ENCODE measurements at regions not wholly inside any gene's neighbourhood (a gene's known extent, or its start where the extent isn't known, plus 50 kb on each side); places are given as distances from the start of the nearest gene placed in this dataset.

GRCh38 chr20:62536871-62537401, 61.1 kb upstream of the GATA5 start:
- no peak overlapping the region for H3K4me3 ChIP-seq (ENCODE audit: low read depth, poor library complexity, severe bottlenecking)
- DNase-seq (ENCODE audit: low spot score in 2 of 2) = no peak
- intact Hi-C loops (cut with DNase I; ENCODE audit: low total_unique reads) = no loop called here
- 72 to 74% methylated on average over 12 to 16 of the region's 16 CpGs for WGBS, 2 donors
- TF ChIP-seq, protein P1, sequence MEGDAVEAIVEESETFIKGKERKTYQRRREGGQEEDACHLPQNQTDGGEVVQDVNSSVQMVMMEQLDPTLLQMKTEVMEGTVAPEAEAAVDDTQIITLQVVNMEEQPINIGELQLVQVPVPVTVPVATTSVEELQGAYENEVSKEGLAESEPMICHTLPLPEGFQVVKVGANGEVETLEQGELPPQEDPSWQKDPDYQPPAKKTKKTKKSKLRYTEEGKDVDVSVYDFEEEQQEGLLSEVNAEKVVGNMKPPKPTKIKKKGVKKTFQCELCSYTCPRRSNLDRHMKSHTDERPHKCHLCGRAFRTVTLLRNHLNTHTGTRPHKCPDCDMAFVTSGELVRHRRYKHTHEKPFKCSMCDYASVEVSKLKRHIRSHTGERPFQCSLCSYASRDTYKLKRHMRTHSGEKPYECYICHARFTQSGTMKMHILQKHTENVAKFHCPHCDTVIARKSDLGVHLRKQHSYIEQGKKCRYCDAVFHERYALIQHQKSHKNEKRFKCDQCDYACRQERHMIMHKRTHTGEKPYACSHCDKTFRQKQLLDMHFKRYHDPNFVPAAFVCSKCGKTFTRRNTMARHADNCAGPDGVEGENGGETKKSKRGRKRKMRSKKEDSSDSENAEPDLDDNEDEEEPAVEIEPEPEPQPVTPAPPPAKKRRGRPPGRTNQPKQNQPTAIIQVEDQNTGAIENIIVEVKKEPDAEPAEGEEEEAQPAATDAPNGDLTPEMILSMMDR (IDR thresholded peaks at IDR 0.05) = no peak
- TF ChIP-seq POLR2A (IDR thresholded peaks at IDR 0.05) = no peak

- TF ChIP-seq POLR2A (IDR thresholded peaks at IDR 0.05) = no peak
- TF ChIP-seq, protein P1 (IDR thresholded peaks at IDR 0.05) = no peak
- intact Hi-C loops (cut with DNase I; ENCODE audit: low total_unique reads) = no loop called here
- no peak overlapping the region for H3K4me3 ChIP-seq (ENCODE audit: low read depth, poor library complexity, severe bottlenecking)
- WGBS, 2 donors = 84 to 91% methylated on average over 19 to 28 of the region's 28 CpGs
- DNase-seq (ENCODE audit: low spot score in 2 of 2) = no peak
Observed at GRCh38 chr20:62537649-62538292, 62.0 kb upstream of the GATA5 start.

- intact Hi-C loops (cut with DNase I; ENCODE audit: low total_unique reads) = no loop called here
- no peak for DNase-seq (ENCODE audit: low spot score in 2 of 2)
- H3K4me3 ChIP-seq (ENCODE audit: low read depth, poor library complexity, severe bottlenecking) = no peak overlapping the region
- WGBS, 2 donors = 22 to 33% methylated on average over 16 to 18 of the region's 25 CpGs
- TF ChIP-seq POLR2A (IDR thresholded peaks at IDR 0.05) = no peak
- TF ChIP-seq, protein P1 (IDR thresholded peaks at IDR 0.05) = no peak
Observed at GRCh38 chr20:62539198-62540045, 63.6 kb upstream of the GATA5 start.

- TF ChIP-seq POLR2A (IDR thresholded peaks at IDR 0.05) = no peak
- TF ChIP-seq, protein P1 (IDR thresholded peaks at IDR 0.05) = no peak
- DNase-seq (ENCODE audit: low spot score in 2 of 2) = no peak
- intact Hi-C loops (cut with DNase I; ENCODE audit: low total_unique reads) = no loop called here
- no peak overlapping the region for H3K4me3 ChIP-seq (ENCODE audit: low read depth, poor library complexity, severe bottlenecking)
- 83 to 89% methylated on average over 10 to 14 of the region's 14 CpGs for WGBS, 2 donors
Observed at GRCh38 chr20:62540504-62540903, 64.7 kb upstream of the GATA5 start.

DNA sequence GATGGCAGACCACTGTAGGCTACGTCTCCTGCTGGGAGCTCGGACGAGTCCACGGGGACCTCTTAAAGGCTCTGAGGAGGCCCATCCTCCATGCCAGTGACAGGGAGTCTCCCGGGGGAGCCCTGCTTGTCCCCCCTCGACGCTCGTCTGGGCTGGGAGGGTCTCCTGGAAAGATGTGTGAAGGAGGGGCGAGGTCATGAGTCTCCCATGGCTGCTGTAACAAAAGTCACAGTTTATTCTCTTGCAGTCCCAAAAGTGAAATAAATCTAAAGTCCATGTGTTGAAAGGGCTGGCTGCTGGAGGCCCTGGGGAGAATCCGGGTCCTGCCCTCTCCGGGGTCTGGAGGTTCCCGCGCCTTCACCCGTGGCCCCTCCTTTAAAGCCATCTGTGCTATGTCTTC, 67.1 kb upstream of the GATA5 start:
- no peak for TF ChIP-seq POLR2A (IDR thresholded peaks at IDR 0.05)
- TF ChIP-seq, protein P1 (IDR thresholded peaks at IDR 0.05) = no peak
- H3K4me3 ChIP-seq (ENCODE audit: low read depth, poor library complexity, severe bottlenecking) = no peak overlapping the region
- no peak for DNase-seq (ENCODE audit: low spot score in 2 of 2)
- WGBS, 2 donors = 61 to 75% methylated on average over 14 of the region's 14 CpGs
- intact Hi-C loops (cut with DNase I; ENCODE audit: low total_unique reads) = no loop called here

Data from lower leg skin (tissue), 4 donors.